T47D (cell line): ENCODE measurements at regions not wholly inside any gene's neighbourhood (a gene's known extent, or its start where the extent isn't known, plus 50 kb on each side); places are given as distances from the start of the nearest gene placed in this dataset.

Experiments used
- DNase-seq, 2 experiments: peaks; one replicate each; pipeline versions ENCODE4 v3.0.0 to v3.0.0-alpha.2; 2011 to 2012; ENCODE audit warnings: low read depth in 1 of 2, low spot score in 1 of 2
- JUND ChIP-seq: IDR thresholded peaks from 2 replicates; pipeline ENCODE4 v1.6.1; 2012; ENCODE audit warnings: low read depth
- in situ Hi-C: cut with HindIII; loops from 2 replicates; pipeline ENCODE4 v1.10.0; 2016; ENCODE audit warnings: low sequenced_read_pairs, low pct_unique_long_range_greater_than_20kb

DNA sequence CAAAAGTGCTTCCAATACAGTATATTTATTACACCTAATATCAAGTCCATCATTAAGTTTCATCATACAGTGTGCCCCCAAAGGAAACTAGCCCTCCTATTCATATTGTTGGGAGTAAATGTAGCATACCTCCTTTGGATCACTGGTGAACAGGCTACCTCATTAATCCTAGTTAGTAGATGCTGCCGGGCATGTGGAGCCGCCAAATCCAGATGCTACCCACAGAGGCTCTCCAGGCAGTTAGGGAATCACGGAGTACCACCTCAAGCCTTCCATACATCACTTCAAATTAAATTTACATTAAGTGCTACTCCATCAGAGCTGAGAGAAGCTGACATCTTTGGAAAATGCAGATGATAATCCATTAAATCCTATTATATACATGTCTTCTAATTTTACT, 121.7 kb upstream of the FOXD3 start:
- no peak for DNase-seq
- in situ Hi-C loops = no loop called here
- TF ChIP-seq JUND = no peak

DNA sequence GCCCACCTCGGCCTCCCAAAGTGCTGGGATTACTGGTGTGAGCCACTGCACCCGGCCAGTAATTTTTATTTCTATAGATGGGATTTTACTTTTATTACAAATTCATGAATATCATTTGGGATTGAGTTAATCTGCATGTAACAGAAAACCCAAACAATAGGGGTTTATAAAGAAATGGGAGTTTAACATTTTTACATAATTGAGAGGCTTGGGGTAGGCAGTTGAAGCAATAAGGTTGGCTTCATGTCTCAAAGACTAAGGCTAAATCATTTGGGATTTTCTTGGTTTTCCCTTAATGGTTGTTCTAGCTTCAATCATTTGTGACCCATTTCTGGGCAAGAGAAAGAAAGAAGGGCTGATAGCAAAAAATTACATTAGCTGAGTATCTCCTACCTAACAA, 118.7 kb upstream of the FOXD3 start:
- in situ Hi-C loops = no loop called here
- no peak for DNase-seq
- no peak for TF ChIP-seq JUND

DNA sequence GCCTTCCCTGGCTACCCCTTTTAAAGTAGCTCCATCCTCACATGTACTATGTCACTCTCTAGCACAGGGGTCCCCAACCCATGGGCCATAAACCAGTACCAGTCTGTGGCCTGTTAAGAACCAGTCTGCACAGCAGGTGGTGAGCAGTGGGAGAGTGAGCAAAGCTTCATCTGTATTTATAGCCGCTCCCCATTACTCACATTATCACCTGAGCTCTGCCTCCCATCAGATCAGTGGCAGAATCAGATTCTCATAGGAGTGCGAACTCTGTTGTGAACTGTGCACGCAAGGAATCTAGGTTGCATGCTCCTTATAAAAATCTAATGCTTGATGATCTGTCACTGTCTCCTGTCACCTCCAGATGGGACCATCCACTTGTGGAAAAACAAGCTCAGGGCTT, 116.6 kb upstream of the FOXD3 start:
- no peak for DNase-seq
- no peak for TF ChIP-seq JUND
- in situ Hi-C loops = no loop called here

DNA sequence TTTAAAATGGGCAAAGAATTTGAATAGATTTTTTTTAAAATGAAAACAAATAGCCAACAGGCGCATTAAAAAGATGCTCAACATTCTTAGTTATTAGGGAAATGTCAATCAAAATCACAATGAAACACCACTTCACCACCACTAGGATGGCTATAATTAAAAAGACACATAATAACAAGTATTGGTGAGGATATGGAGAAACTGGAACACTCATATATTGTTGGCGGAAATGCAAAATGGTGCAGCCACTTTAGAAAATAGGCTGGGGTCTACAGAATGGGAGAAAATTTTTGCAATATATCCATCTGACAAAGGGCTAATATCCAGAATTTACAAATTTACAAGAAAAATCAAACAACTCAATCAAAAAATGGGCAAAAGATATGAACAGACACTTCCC, 107.8 kb upstream of the FOXD3 start:
- in situ Hi-C loops = no loop called here
- no peak for DNase-seq
- no peak for TF ChIP-seq JUND

DNA sequence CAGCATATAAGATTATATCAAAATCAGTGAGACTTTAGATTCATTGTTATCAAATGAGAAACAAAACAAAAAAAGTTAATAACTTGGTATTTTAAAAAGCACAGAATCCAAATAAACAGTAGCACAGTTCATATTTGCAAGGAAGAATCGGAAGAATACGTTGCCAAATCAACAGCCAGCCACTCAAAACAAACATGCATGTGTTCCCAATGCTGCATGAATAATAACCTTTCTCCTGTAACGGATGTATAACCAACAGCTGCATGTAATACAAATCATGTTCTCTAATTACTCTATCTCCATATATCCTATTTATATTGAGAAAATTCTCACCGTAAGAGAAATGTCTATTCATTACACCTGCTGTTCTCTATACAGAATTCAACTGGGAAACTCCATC, 98.9 kb upstream of the FOXD3 start:
- in situ Hi-C loops = no loop called here
- no peak for DNase-seq
- TF ChIP-seq JUND = no peak

DNA sequence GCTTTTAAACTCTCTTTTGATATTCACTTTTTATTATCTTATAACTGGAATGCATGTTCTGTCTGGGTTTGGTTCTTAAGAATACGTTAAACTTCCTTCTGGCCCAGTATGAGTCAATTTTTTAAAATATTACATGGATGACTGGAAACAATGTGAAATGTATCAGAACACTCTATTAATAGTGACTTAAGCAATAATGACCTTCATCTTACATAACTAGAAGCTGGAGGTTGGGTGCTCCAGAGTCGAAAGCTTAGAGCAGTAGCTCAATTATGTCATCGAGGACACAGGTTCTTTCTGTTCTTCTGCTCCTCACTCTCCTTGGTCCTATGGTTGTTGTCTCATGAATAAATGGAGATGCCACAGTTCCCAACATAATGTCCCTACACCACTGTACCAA, 91.6 kb upstream of the FOXD3 start:
- TF ChIP-seq JUND = no peak
- DNase-seq = no peak
- in situ Hi-C loops = no loop called here

DNA sequence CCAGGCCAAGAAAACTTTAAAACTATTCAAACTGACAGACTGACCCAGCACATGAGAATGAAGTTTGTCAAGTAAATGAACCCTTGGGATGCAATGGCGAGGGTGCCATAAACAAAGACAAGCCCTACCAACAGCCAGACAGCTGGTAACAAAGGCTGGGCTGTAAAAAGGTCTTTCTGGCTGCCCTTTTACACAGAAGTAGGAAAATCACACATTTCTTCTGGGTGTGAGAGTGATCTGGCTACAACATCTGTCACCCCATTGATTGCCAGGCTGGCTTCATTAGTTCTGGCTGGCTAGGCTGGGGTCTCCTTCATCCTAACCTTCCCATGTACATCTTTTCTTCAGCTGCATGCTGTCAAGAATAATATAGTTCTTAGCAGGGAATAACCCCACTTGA, 83.6 kb upstream of the FOXD3 start:
- DNase-seq = no peak
- TF ChIP-seq JUND = no peak
- in situ Hi-C loops = no loop called here

DNA sequence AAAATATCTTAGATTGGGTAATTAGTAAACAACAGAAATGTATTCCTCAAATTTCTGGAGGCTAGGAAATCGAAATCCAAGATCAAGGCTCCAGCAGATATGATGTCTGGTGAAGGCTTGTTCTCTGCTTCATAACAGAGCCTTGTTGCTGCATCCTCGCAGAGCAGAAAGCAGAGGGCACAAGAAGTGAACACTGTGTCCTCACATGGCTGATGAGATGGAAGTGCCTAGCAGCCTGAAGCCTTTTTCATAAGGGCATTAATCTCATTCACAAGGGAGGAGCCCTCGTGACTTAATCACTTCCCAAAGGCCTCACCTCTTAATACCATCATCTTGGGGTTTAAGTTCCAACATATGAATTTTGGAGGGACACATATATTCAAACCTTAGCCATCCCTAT, 77.2 kb upstream of the FOXD3 start:
- no peak for TF ChIP-seq JUND
- in situ Hi-C loops = no loop called here
- DNase-seq = no peak

DNA sequence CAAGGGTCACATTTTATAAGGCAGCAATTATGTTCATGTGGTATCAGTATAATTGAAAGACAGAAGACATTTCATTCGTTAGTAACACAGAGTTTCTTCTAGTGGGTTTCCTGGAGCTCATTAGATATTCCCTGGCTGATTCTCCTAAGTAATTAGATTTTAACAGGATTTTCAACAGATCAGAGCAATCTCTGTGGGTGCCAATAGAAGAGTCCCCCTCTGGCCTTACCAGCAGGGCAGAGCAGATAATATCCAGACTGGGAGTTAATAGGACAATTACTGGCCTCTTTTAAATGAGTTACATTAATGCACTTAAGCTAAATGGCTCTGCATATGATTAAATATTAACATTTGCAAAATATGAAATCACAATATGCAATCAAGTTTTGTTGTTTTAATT, 74.2 kb upstream of the FOXD3 start:
- DNase-seq = no peak
- TF ChIP-seq JUND = no peak
- in situ Hi-C loops = no loop called here

DNA sequence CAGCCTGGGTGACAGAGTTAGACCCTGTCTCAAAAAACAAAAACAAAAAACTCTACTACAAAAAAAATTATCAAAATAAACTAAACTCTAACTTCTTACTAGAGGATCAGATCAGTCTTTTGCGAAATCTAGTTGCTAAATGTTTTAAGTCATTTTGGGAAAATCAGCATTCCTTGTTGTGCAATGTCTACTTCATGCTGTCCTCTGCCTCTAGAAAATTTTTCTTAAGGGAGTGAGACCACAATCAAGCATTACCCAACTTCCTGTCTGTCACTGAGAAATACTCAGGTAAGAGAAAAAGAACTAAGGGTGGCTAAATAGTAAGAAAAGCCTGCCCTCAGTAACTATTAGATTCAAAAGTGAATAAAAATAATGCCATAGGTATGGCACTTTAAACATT, 67.2 kb upstream of the FOXD3 start:
- in situ Hi-C loops = no loop called here
- no peak for TF ChIP-seq JUND
- DNase-seq = no peak

DNA sequence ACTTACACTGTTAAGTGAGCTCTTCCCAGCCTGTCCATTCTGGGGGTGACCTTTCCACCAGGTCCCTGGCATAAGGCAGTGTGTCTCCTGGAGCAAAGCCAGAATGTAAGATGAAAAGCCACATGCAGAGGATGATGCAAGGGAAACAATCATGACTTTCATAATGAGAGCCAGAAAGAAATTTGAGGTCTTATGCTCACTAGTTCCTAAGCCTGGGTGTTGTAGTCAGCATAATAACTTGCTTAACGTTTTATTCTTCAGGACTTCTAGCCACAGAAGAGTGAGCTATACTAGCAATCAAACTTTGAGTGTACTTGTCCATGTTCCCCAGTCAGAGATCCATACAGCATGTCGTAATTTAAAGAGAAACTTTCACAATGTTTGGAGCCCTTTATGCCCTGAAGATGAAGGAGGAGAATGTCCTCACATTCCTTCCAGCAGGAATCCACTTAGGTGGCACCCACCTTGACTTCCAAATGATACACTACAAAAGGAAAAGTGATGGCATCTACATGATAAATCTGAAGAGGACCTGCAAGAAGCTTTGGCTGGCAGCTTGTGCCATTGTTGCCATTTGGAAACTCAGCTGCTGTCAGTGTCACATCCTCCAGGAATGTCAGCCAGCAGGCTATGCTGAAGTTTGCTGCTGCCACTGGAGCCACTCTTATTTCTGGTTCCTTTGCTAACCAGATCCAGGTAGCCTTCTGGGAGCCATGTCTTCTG, 60.5 kb upstream of the FOXD3 start:
- TF ChIP-seq JUND = no peak
- in situ Hi-C loops = no loop called here
- no peak for DNase-seq

DNA sequence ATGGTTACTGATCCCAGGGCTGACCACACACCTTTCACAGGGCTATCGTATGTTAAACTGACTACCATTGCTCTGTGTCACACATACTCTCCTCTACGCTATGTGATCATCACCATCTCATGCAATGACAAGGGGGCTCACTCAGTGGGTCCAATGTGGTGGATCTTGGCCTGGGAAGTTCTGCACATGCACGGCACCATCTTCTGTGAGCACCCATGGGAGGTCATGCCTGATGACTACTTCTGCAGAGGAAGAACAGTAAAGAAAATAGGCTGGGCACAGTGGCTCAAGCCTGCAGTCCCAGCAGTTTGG, 60.0 kb upstream of the FOXD3 start:
- no peak for DNase-seq
- no peak for TF ChIP-seq JUND
- in situ Hi-C loops = no loop called here

DNA sequence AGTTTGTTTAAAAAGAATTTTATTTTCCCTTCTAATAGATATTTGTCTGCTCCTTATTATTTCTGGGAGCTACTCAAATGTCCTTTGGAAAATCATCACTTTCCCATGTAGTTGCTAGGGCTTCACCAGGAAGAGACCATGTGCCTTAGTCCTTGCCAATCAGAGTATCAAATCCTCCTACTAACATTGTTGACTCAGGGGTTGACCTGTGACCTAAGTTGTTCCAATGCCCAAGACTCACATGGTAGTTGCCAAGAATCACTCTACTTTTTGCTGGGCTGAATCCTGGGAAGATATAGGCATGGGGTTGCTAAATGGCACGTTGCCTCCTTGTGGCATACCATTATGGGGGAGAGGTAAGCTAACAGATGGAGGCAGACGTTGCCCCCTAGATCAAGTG, 58.2 kb upstream of the FOXD3 start:
- in situ Hi-C loops = no loop called here
- no peak for TF ChIP-seq JUND
- no peak for DNase-seq

DNA sequence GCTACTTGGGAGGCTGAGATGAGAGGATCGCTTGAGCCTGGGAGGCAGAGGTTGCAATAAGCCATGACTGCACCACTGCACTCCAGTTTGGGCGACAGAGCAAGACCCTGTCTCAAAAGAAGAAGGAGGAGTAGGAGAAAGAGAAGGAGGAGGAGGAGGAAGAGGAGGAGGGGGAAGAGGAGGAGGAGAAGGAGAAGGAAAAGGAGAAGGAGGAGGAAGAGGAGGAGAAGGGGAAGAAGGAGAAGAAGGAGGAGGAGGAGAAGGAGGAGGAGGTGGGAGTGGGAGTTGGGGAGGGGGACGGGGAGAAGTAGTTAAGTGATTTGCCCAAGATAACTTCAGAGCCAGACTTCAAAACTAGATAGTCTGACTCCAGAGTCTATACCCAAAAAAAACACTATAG, 55.5 kb upstream of the FOXD3 start:
- in situ Hi-C loops = no loop called here
- no peak for TF ChIP-seq JUND

DNA sequence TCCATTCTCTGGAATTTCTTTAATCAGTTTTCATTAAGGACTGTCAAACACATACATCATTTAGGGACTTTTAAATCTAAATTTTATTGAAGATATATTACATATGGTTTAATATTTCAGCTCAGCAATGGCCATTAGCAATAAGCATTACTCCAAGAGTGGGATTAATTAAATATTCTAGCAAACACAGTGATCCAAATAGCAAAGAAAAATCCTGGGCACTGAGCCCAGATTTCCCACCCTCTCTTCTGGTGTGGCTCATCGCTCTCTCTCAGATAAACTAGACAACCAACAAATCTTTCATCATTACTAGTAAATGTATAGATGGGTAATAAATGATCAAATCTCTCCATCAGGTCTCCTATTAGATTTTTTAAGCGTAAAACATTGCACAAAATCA, 53.5 kb upstream of the FOXD3 start:
- no peak for DNase-seq
- in situ Hi-C loops = no loop called here
- TF ChIP-seq JUND = no peak

More for the DNA sequence above, 55.5 kb upstream of the FOXD3 start:
- DNase-seq = no peak
